AG04449 (cell line): ENCODE measurements at regions not wholly inside any gene's neighbourhood (a gene's known extent, or its start where the extent isn't known, plus 50 kb on each side); places are given as distances from the start of the nearest gene placed in this dataset.
A peak's percentile ranks its signal among the peaks of the same experiment; 100 is the strongest.
"Not testable (repeated sequence)": the region's sequence is repeated elsewhere in the genome, so short reads cannot be mapped to it uniquely, and the experiment has no call there.

Experiments
- CTCF ChIA-PET: fragments of 350-600 bp; formaldehyde crosslinking; extraction: SDS; loops from one replicate; lab custom pipeline; 2021; ENCODE audit warnings: antibody characterized with exemption; lab: Yijun Ruan, JAX
- POLR2A ChIA-PET: fragments of 400-600, 350-600 bp; formaldehyde crosslinking; extraction: SDS; loops from one replicate; lab custom pipeline; 2020; ENCODE audit warnings: antibody characterized with exemption, inconsistent platforms; lab: Yijun Ruan, JAX
- DNase-seq: peaks from one replicate; pipeline ENCODE4 v3.0.0-alpha.2; 2010; ENCODE audit warnings: low read depth, low spot score
- H3K4me3 ChIP-seq: 2 replicates; pipeline ENCODE4 v1.5.1; 2011; ENCODE audit warnings: low read depth, mild to moderate bottlenecking, control low read depth, low read length
- CTCF ChIP-seq: IDR thresholded peaks from one replicate; pipeline ENCODE4 v1.5.1; 2011; ENCODE audit warnings: mild to moderate bottlenecking, moderate library complexity, low read length, control low read depth, inconsistent platforms; ENCODE audit not compliant: insufficient read depth; ENCODE audit errors: missing control alignments

- no peak for DNase-seq
- ChIA-PET POLR2A (no interaction called here), CTCF (interaction anchor here (1.0 kb wide), 1 partner anchor 9 kb away, joined by 3 read pairs; no protein-coding TSS in a partner anchor)
- no peak for TF ChIP-seq CTCF
- H3K4me3 ChIP-seq = no peak overlapping the region
Measured at GRCh38 chr18:8911408-8912340, 190.8 kb upstream of the NDUFV2 start.

- no peak for DNase-seq
- ChIA-PET CTCF (interaction anchor here (0.9 to 1.0 kb wide), 2 partner anchors 8 to 216 kb away, joined by 3 read pairs; no protein-coding TSS in a partner anchor), POLR2A (no interaction called here)
- H3K4me3 ChIP-seq = no peak overlapping the region
- no peak for TF ChIP-seq CTCF
Measured at GRCh38 chr18:8912348-8913326, 189.9 kb upstream of the NDUFV2 start.

- H3K4me3 ChIP-seq, POLR2A ChIA-PET, DNase-seq: not testable (repeated sequence)
- CTCF ChIA-PET = interaction anchor here (0.9 kb wide), 1 partner anchor 217 kb away, joined by 3 read pairs; no protein-coding TSS in a partner anchor
Measured at GRCh38 chr18:8913606-8914403, 188.7 kb upstream of the NDUFV2 start.

GRCh38 chr18:8914404-8915264, 187.9 kb upstream of the NDUFV2 start:
- POLR2A ChIA-PET, CTCF ChIA-PET, DNase-seq, H3K4me3 ChIP-seq: not testable (repeated sequence)

- CTCF ChIA-PET = interaction anchor here (0.5 to 1.8 kb wide), 8 partner anchors 9 to 67 kb away, joined by 3 to 6 read pairs (median 3); no protein-coding TSS in a partner anchor
- DNase-seq, H3K4me3 ChIP-seq, POLR2A ChIA-PET: not testable (repeated sequence)
- peak; percentile 2 for TF ChIP-seq CTCF
Measured at GRCh38 chr18:8920856-8921787, 181.4 kb upstream of the NDUFV2 start.

- ChIA-PET POLR2A (no interaction called here), CTCF (no interaction called here)
- TF ChIP-seq CTCF = no peak
Measured at GRCh38 chr18:8926464-8926863, 176.0 kb upstream of the NDUFV2 start.

More at GRCh38 chr18:8926464-8926863, 176.0 kb upstream of the NDUFV2 start:
- no peak overlapping the region for H3K4me3 ChIP-seq
- DNase-seq = no peak
